Ovary (tissue), 7 donors: ENCODE measurements at regions not wholly inside any gene's neighbourhood (a gene's known extent, or its start where the extent isn't known, plus 50 kb on each side); places are given as distances from the start of the nearest gene placed in this dataset.

Experiments
- DNase-seq, 5 donors: peaks; one replicate each; pipeline ENCODE4 v3.0.0-alpha.2; 2019 to 2020
- H3K27ac ChIP-seq, 2 donors: fragments of 200-600 bp; one replicate each; pipeline versions ENCODE4 v1.5.1 to v1.8.0; 2019 to 2022
- H3K27me3 ChIP-seq: fragments of 200-600 bp; one replicate; pipeline ENCODE4 v1.8.0; 2022
- H3K36me3 ChIP-seq: fragments of 200-600 bp; sonication (generic); one replicate; pipeline ENCODE4 v1.5.1; 2019
- H3K4me1 ChIP-seq: one replicate; pipeline ENCODE4 v1.8.1; 2013; ENCODE audit warnings: mild to moderate bottlenecking, moderate library complexity; ENCODE audit not compliant: insufficient read depth
- H3K4me3 ChIP-seq: fragments of 200-600 bp; sonication (generic); one replicate; pipeline ENCODE4 v1.5.1; 2017
- H3K9me3 ChIP-seq, 2 donors: fragments of 200-600 bp in 1 of 2; sonication (generic) in 1 of 2; one replicate each; pipeline versions ENCODE4 v1.5.1 to v1.8.1; 2013 to 2019; ENCODE audit warnings: mild to moderate bottlenecking in 1 of 2, moderate library complexity in 1 of 2
- EP300 ChIP-seq: sonication (generic); formaldehyde crosslinking; IDR thresholded peaks from one replicate; pipeline ENCODE4 v1.6.1; 2017; ENCODE audit warnings: antibody characterized with exemption
- POLR2A ChIP-seq: fragments of 450-650 bp; IDR thresholded peaks from one replicate; pipeline ENCODE4 v1.6.1; 2017; ENCODE audit warnings: antibody characterized with exemption, mild to moderate bottlenecking, moderate library complexity
- WGBS, 3 donors: extraction: QIAGEN DNeasy Blood & Tissue Kit in 1 of 3; methylation state at CpG; one replicate each; pipeline versions ENCODE4 v1.1.5 to v1.1.7; 2013 to 2017; 5-methylcytosine and 5-hydroxymethylcytosine counted together
- intact Hi-C, 4 donors: fragments of 100-400 bp; cut with DNase I; formaldehyde crosslinking; loops; one replicate each; pipeline versions ENCODE4 v1.11.0 to v1.15.1; 2022 to 2023
- TF ChIP-seq, protein P1 (sequence below), 3 donors: fragments of 450-650 bp in 2 of 3; fragments of 200-600 bp in 1 of 3; IDR thresholded peaks; one replicate each; pipeline versions ENCODE4 v1.5.1 to v1.8.0; 2016 to 2022; ENCODE audit warnings: antibody characterized with exemption in 3 of 3, mild to moderate bottlenecking in 1 of 3
- donor health status: DM: no; HTN: no; CAD: no; lungs with moderate emphysema.
- donor health status: DM: no; HTN: no; CAD: no.
- donor health status: Bipolar disorder and iron deficiency.
- donor health status: DM: no; HTN: no; CAD: no.
- donor health status: DM: yes; HTN: yes; CAD: no.

DNA sequence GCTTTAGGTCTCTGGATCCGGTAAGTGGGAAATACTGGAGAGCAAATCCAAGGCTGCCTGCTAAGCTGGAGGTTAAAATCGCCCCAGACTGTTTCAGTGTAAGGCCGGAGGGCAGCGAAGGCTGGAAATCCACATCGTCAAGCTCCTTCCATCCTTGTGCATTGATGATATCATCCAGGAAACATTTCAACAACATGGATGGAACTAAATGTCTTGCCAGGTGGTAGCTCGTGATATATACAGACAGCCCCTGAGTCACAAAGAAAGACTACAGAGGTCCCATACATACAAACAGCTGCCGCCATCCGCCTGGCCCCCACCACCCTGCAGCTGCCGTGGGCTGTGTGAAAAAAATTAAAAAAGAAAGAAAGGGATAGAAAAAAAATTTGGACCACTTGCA lies 148.9 kb upstream of the RBPJ start:
- WGBS, 3 donors, result 12 to 25% (median 14%) methylated on average over 9 of the region's 9 CpGs
- Histone ChIP-seq H3K4me1 (no peaks in the 10 kb centered on the region), H3K9me3 (no peaks in the 10 kb centered on the region), H3K27ac (no peak overlapping the region), H3K4me3 (no peak overlapping the region), H3K36me3 (no peaks in the 10 kb centered on the region), H3K27me3 (no peaks in the 10 kb centered on the region)
- intact Hi-C loops, result no loop called here
- DNase-seq, result no peak
- no peak for TF ChIP-seq POLR2A

- no peak for DNase-seq
- Histone ChIP-seq H3K27me3 (no peaks in the 10 kb centered on the region), H3K27ac (no peak overlapping the region), H3K4me1 (no peaks in the 10 kb centered on the region), H3K9me3 (no peaks in the 10 kb centered on the region), H3K36me3 (no peaks in the 10 kb centered on the region), H3K4me3 (no peak overlapping the region)
- WGBS, 3 donors, result 7 to 15% (median 10%) methylated on average over 7 of the region's 7 CpGs
- intact Hi-C loops, result no loop called here
- TF ChIP-seq EP300, result no peak
- TF ChIP-seq POLR2A, result no peak
- TF ChIP-seq, protein P1, sequence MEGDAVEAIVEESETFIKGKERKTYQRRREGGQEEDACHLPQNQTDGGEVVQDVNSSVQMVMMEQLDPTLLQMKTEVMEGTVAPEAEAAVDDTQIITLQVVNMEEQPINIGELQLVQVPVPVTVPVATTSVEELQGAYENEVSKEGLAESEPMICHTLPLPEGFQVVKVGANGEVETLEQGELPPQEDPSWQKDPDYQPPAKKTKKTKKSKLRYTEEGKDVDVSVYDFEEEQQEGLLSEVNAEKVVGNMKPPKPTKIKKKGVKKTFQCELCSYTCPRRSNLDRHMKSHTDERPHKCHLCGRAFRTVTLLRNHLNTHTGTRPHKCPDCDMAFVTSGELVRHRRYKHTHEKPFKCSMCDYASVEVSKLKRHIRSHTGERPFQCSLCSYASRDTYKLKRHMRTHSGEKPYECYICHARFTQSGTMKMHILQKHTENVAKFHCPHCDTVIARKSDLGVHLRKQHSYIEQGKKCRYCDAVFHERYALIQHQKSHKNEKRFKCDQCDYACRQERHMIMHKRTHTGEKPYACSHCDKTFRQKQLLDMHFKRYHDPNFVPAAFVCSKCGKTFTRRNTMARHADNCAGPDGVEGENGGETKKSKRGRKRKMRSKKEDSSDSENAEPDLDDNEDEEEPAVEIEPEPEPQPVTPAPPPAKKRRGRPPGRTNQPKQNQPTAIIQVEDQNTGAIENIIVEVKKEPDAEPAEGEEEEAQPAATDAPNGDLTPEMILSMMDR (IDR thresholded peaks at IDR 0.05), result no peak
These were observed 147.2 kb upstream of the RBPJ start for GRCh38 chr4:26173619-26174018.

- H3K9me3 ChIP-seq, result no peaks in the 10 kb centered on the region
- H3K4me3 ChIP-seq, result no peak overlapping the region
- H3K27me3 ChIP-seq, result no peaks in the 10 kb centered on the region
- no peaks in the 10 kb centered on the region for H3K36me3 ChIP-seq
- TF ChIP-seq, protein P1 (IDR thresholded peaks at IDR 0.05), result no peak
- no peak for DNase-seq
- intact Hi-C loops, result no loop called here
- peaks cover 1% of the 10 kb centered on the region for H3K4me1 ChIP-seq
- WGBS, 3 donors, result 10 to 16% (median 14%) methylated on average over 9 of the region's 9 CpGs
- no peak overlapping the region for H3K27ac ChIP-seq
These were observed 146.8 kb upstream of the RBPJ start for GRCh38 chr4:26174027-26174426.

DNA sequence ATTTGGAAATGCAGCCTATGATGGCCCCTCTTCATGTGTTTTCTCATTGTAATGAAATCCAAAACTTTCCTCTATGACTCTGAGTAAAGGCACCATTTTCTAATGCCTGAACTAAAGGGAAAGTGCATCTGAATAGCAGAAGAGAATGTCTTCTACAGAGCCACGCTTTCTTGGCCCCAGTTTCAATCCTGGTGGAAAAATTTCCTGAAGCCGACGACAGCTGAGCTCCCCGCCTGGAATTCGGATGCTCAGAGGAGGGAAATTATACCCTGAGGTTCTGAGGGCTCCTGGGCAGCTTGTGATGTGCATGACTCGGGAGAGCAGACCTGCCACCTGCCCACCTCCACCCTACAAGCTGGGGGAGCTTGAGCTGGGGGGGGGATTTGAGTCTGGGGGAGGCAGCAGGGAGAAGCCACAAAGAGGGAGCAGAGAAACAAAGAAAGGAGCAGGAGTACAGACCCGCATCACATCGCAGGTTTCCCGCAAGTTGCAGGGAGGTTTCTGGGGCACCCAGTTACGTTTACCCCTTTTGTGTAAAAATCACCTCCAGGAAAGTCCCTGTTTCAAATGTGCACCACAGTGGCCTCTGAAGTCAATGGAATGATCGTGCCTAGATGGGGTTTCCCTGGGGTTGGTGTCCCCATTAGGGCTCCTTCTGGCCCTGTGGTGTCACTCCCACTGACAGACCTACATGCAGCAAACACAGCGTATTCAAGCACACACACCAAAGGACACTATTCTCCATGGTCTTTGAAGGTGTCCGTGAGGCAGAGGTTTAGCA lies 145.6 kb upstream of the RBPJ start:
- Histone ChIP-seq H3K4me1 (peaks cover 1% of the 10 kb centered on the region), H3K27me3 (no peaks in the 10 kb centered on the region), H3K36me3 (no peaks in the 10 kb centered on the region), H3K27ac (no peak overlapping the region), H3K9me3 (no peaks in the 10 kb centered on the region), H3K4me3 (no peak overlapping the region)
- intact Hi-C loops, result no loop called here
- no peak for TF ChIP-seq POLR2A
- TF ChIP-seq, protein P1 (IDR thresholded peaks at IDR 0.05), result no peak
- no peak for TF ChIP-seq EP300
- DNase-seq, result no peak
- WGBS, 3 donors, result 90 to 95% (median 93%) methylated on average over 13 of the region's 13 CpGs

DNA sequence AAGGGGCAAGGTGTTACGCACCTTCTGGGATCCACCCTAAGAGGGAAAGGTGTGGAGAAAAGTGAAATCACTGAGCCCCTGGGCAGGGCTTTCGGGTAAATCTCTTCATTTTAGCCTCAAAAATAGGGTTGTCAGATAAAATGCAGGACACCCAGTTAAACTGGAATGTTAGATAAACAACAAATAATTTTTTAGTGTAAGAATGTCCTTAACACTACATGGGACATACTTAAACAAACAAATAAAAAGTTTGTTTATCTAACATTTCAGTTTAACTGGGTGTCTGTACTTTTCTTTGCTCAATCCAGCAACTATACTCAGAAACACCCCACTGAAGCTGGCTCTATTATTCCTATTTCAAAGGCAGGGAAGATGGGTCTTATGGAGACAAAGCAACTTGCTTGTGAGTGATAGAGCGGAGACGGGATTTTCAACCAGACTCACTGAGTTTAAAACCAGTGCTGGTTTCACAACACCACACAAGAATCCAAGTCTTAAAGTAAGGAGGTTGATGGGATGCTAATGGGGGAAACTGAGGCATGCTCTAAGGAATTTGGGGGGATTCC lies 144.8 kb upstream of the RBPJ start:
- 92 to 96% (median 94%) methylated on average over 4 of the region's 4 CpGs for WGBS, 3 donors
- no peak for DNase-seq
- TF ChIP-seq, protein P1 (IDR thresholded peaks at IDR 0.05), result no peak
- TF ChIP-seq POLR2A, result no peak
- TF ChIP-seq EP300, result no peak
- Histone ChIP-seq H3K9me3 (no peaks in the 10 kb centered on the region), H3K27me3 (no peaks in the 10 kb centered on the region), H3K36me3 (no peaks in the 10 kb centered on the region), H3K27ac (no peak overlapping the region), H3K4me1 (peaks cover 1% of the 10 kb centered on the region), H3K4me3 (no peak overlapping the region)
- intact Hi-C loops, result no loop called here
